Activated CD8-positive, alpha-beta T cell treated with anti-CD3 and anti-CD28 coated beads for 36 hours (primary cell): ENCODE measurements at regions not wholly inside any gene's neighbourhood (a gene's known extent, or its start where the extent isn't known, plus 50 kb on each side); places are given as distances from the start of the nearest gene placed in this dataset.

Source experiments
- ATAC-seq: fragments of 200-7000 bp; cut with Tn5 transposase; one replicate; pipeline ENCODE4 v1.10.0; 2021; ENCODE audit warnings: mild to moderate bottlenecking, moderate library complexity
- CTCF ChIA-PET: fragments of 350-600 bp; sonication (Branson Sonifier 250); formaldehyde crosslinking; loops from one replicate; lab custom pipeline; 2021; ENCODE audit warnings: antibody characterized with exemption; lab: Charles Lee
- POLR2A ChIA-PET: fragments of 350-600 bp; sonication (Branson Sonifier 250); formaldehyde crosslinking; loops from one replicate; lab custom pipeline; 2021; ENCODE audit warnings: antibody characterized with exemption; lab: Charles Lee
- DNase-seq: peaks from one replicate; pipeline ENCODE4 v3.0.0-alpha.2; 2020
- H3K27ac Mint-ChIP-seq: one replicate; pipeline ENCODE4 v1.8.0; 2021; ENCODE audit warnings: mild to moderate bottlenecking, mixed read lengths
- H3K27me3 Mint-ChIP-seq: one replicate; pipeline ENCODE4 v1.8.0; 2021; ENCODE audit warnings: mixed read lengths
- H3K36me3 Mint-ChIP-seq: one replicate; pipeline ENCODE4 v1.8.0; 2021; ENCODE audit warnings: low read depth, mixed read lengths
- H3K4me1 Mint-ChIP-seq: one replicate; pipeline ENCODE4 v1.8.0; 2021; ENCODE audit warnings: low read depth, mixed read lengths
- H3K4me3 Mint-ChIP-seq: one replicate; pipeline ENCODE4 v1.8.0; 2021; ENCODE audit warnings: mild to moderate bottlenecking, moderate library complexity, mixed read lengths
- H3K9me3 Mint-ChIP-seq: one replicate; pipeline ENCODE4 v1.8.0; 2021; ENCODE audit warnings: mixed read lengths
- intact Hi-C: fragments of 100-400 bp; cut with micrococcal nuclease; formaldehyde crosslinking; loops from one replicate; pipeline ENCODE4 v1.10.0; 2022
- TF ChIP-seq, protein P1 (sequence below): fragments of 200-600 bp; IDR thresholded peaks from one replicate; pipeline ENCODE4 v1.8.0; 2022; ENCODE audit warnings: antibody characterized with exemption, mild to moderate bottlenecking

DNA sequence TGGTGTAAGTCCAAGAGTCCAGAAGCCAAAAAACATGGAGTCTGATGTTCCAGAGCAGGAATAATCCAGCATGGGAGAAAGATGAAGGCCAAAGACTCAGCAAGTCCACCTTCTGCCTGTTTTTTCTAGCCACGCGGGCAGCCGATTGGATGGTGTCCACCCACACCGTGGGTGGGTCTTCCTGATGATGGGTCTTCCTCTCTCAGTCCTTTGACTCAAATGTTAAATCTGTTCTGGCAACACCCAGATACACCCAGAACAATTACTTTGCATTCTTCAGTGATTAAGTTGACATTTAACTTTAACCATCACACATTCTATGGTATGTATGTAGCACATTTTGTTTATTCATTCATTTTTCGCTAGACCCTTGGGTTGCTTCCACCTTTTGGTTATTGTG lies 944.4 kb downstream of the PLA2G4A start:
- Mint-ChIP-seq H3K9me3 (no peaks in the 10 kb centered on the region), H3K36me3 (no peaks in the 10 kb centered on the region), H3K27me3 (no peaks in the 10 kb centered on the region), H3K4me3 (no peak overlapping the region), H3K4me1 (no peaks in the 10 kb centered on the region), H3K27ac (no peak overlapping the region)
- CTCF ChIA-PET = no interaction called here
- intact Hi-C loops = no loop called here
- no peak for DNase-seq
- ATAC-seq = no peak
- TF ChIP-seq, protein P1, sequence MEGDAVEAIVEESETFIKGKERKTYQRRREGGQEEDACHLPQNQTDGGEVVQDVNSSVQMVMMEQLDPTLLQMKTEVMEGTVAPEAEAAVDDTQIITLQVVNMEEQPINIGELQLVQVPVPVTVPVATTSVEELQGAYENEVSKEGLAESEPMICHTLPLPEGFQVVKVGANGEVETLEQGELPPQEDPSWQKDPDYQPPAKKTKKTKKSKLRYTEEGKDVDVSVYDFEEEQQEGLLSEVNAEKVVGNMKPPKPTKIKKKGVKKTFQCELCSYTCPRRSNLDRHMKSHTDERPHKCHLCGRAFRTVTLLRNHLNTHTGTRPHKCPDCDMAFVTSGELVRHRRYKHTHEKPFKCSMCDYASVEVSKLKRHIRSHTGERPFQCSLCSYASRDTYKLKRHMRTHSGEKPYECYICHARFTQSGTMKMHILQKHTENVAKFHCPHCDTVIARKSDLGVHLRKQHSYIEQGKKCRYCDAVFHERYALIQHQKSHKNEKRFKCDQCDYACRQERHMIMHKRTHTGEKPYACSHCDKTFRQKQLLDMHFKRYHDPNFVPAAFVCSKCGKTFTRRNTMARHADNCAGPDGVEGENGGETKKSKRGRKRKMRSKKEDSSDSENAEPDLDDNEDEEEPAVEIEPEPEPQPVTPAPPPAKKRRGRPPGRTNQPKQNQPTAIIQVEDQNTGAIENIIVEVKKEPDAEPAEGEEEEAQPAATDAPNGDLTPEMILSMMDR = no peak
- POLR2A ChIA-PET = no interaction called here

DNA sequence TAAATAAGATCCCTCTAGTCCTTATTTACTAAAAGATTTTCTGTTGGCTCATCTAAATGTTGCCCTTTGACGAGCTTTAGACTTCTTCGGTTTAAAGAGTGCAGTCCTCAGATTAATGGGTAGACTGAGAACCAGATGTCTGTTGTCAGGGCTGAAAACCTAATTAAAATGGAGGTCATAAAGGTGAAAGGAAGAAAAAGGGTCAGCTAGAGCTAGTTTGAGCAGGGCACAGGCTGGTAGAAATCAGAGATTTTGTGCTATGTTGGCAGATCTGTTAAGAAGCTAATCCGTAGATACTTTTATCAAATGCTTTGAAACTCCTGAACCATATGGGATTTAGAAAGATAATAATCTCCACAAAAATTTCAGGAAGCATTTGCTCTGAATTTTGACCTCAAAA lies 959.0 kb downstream of the PLA2G4A start:
- TF ChIP-seq, protein P1 = no peak
- no peaks in the 10 kb centered on the region for H3K4me1 Mint-ChIP-seq
- H3K36me3 Mint-ChIP-seq = no peaks in the 10 kb centered on the region
- no peak overlapping the region for H3K27ac Mint-ChIP-seq
- H3K9me3 Mint-ChIP-seq = peaks cover 6% of the 10 kb centered on the region
- CTCF ChIA-PET = no interaction called here
- ATAC-seq (no peak), DNase-seq (no peak)
- POLR2A ChIA-PET = no interaction called here
- H3K4me3 Mint-ChIP-seq = no peak overlapping the region
- no peaks in the 10 kb centered on the region for H3K27me3 Mint-ChIP-seq
- intact Hi-C loops = no loop called here

DNA sequence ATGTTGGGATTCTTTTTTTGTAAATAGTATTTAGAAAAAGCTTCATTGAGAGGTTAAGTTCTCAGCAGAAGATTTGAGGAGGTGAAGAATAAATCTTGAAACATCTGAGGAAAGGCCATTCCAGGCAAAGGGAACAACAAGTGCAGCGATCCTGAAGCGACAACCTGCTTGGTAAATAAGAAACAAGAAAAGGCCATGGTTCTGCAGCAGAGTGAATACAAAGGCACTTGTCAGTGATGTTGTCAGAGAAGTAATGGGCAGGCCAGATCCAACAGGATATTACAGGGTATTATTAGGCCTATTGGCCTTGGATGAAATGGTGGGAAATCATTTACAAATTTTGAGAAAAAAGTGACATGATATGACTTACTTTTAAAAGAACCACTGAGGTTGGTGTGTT lies 960.0 kb downstream of the PLA2G4A start:
- intact Hi-C loops = no loop called here
- DNase-seq (no peak), ATAC-seq (no peak)
- TF ChIP-seq, protein P1 = no peak
- no peak overlapping the region for H3K4me3 Mint-ChIP-seq
- CTCF ChIA-PET = no interaction called here
- H3K4me1 Mint-ChIP-seq = no peaks in the 10 kb centered on the region
- H3K36me3 Mint-ChIP-seq = no peaks in the 10 kb centered on the region
- no peaks in the 10 kb centered on the region for H3K27me3 Mint-ChIP-seq
- POLR2A ChIA-PET = no interaction called here
- peaks cover 3% of the 10 kb centered on the region for H3K9me3 Mint-ChIP-seq
- H3K27ac Mint-ChIP-seq = no peak overlapping the region

DNA sequence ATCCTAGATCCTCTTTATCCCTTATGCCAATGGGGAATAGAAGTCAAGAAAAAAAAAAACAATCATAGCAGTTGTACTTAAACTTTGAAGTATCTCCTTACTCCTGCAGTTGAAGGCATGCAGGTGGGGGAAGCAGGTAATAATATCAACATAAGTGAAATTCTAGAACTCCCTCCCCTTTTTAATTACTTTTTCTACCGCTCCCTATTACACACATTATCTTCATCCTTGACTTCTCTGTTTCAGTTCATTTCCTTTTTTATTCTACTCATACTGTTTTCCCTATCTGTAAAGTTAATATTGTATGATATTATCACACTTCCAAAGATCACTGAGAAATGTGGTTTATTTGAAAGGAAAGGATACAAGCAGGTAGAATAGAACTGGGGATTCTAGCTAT lies 962.0 kb downstream of the PLA2G4A start:
- CTCF ChIA-PET = no interaction called here
- POLR2A ChIA-PET = no interaction called here
- no peak overlapping the region for H3K27ac Mint-ChIP-seq
- H3K9me3 Mint-ChIP-seq = no peaks in the 10 kb centered on the region
- intact Hi-C loops = no loop called here
- H3K27me3 Mint-ChIP-seq = no peaks in the 10 kb centered on the region
- no peak for ATAC-seq
- H3K4me1 Mint-ChIP-seq = no peaks in the 10 kb centered on the region
- H3K4me3 Mint-ChIP-seq = no peak overlapping the region
- TF ChIP-seq, protein P1 = no peak
- H3K36me3 Mint-ChIP-seq = no peaks in the 10 kb centered on the region
- no peak for DNase-seq

DNA sequence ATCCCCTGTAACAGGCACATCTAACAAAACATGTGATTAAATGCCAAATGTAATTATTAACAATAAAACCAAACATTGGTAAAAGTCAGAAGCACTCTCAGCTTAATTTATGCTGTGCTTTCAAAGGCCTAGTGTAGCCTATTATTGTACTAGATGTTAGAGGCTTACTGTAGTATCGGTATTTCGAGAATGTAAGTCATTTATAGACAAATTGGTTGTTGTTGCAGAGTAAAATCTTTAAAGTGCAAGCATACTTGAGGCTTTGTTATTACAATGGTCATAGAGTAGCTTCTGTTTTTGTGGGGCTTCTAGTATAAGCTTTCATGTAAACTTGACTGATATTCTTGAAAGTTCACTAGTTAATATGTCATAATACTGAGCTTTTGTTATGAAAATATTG lies 965.8 kb downstream of the PLA2G4A start:
- H3K27ac Mint-ChIP-seq = no peak overlapping the region
- no peaks in the 10 kb centered on the region for H3K4me1 Mint-ChIP-seq
- no peak for DNase-seq
- H3K27me3 Mint-ChIP-seq = no peaks in the 10 kb centered on the region
- H3K9me3 Mint-ChIP-seq = no peaks in the 10 kb centered on the region
- POLR2A ChIA-PET = no interaction called here
- CTCF ChIA-PET = no interaction called here
- H3K4me3 Mint-ChIP-seq = no peak overlapping the region
- no peaks in the 10 kb centered on the region for H3K36me3 Mint-ChIP-seq
- ATAC-seq = no peak
- TF ChIP-seq, protein P1 = no peak
- intact Hi-C loops = no loop called here
